Prostate gland (tissue), 2 donors: ENCODE measurements at regions not wholly inside any gene's neighbourhood (a gene's known extent, or its start where the extent isn't known, plus 50 kb on each side); places are given as distances from the start of the nearest gene placed in this dataset.

Experiments used
- POLR2A ChIP-seq: fragments of 450-650 bp; IDR thresholded peaks from one replicate; pipeline ENCODE4 v1.6.1; 2016; ENCODE audit warnings: antibody characterized with exemption, mild to moderate bottlenecking
- TF ChIP-seq, protein P1 (sequence below), 4 experiments: fragments of 200-600 bp in 2 of 4; fragments of 450-650 bp in 2 of 4; sonication (generic) in 2 of 4; IDR thresholded peaks; 1 replicate in 3 of 4; 2 replicates in 1 of 4; pipeline ENCODE4 v1.5.1; 2016 to 2019; ENCODE audit warnings: antibody characterized with exemption in 4 of 4, mild to moderate bottlenecking in 2 of 4, moderate library complexity in 2 of 4

DNA sequence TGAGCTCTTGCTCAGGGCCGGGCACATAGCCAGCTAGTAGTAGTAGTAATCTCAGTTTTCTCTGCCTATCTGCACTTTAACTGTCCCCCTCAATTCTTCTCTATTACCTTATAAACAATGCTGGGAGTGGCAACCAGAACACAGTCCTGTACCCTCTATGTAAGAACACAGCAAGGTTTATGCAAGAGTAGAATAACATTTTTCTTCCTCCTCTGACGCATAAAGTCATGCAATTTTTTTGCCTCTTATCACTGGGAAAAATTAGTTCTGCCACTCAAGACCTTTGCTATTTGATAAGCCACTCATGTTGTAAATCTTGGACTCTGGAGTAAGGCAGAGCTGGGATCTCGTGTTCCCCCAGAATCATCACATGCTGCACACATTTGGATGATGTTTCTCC, 200.7 kb upstream of the SOX11 start:
- TF ChIP-seq, protein P1, sequence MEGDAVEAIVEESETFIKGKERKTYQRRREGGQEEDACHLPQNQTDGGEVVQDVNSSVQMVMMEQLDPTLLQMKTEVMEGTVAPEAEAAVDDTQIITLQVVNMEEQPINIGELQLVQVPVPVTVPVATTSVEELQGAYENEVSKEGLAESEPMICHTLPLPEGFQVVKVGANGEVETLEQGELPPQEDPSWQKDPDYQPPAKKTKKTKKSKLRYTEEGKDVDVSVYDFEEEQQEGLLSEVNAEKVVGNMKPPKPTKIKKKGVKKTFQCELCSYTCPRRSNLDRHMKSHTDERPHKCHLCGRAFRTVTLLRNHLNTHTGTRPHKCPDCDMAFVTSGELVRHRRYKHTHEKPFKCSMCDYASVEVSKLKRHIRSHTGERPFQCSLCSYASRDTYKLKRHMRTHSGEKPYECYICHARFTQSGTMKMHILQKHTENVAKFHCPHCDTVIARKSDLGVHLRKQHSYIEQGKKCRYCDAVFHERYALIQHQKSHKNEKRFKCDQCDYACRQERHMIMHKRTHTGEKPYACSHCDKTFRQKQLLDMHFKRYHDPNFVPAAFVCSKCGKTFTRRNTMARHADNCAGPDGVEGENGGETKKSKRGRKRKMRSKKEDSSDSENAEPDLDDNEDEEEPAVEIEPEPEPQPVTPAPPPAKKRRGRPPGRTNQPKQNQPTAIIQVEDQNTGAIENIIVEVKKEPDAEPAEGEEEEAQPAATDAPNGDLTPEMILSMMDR (IDR thresholded peaks at IDR 0.05), result no peak
- TF ChIP-seq POLR2A, result no peak
